Endodermal cell (in vitro differentiated cells): ENCODE measurements at regions not wholly inside any gene's neighbourhood (a gene's known extent, or its start where the extent isn't known, plus 50 kb on each side); places are given as distances from the start of the nearest gene placed in this dataset.

Source experiments
- DNase-seq: peaks from one replicate; pipeline ENCODE4 v3.0.0-alpha.2; 2017
- H3K27ac ChIP-seq: 2 replicates; pipeline ENCODE4 v1.5.1; 2013; ENCODE audit warnings: mild to moderate bottlenecking, low read depth, low read length, moderate library complexity
- H3K27me3 ChIP-seq: 2 replicates; pipeline ENCODE4 v1.6.1; 2013; ENCODE audit warnings: mild to moderate bottlenecking, low read length, moderate library complexity; ENCODE audit not compliant: insufficient read depth, control insufficient read depth, poor library complexity, severe bottlenecking
- H3K36me3 ChIP-seq: 2 replicates; pipeline ENCODE4 v1.7.0; 2013; ENCODE audit warnings: mild to moderate bottlenecking, low read length, moderate library complexity; ENCODE audit not compliant: control insufficient read depth, insufficient read depth
- H3K4me1 ChIP-seq: one replicate; pipeline ENCODE4 v1.7.0; 2013; ENCODE audit warnings: low read length; ENCODE audit not compliant: control insufficient read depth, insufficient read depth
- H3K4me3 ChIP-seq: 2 replicates; pipeline ENCODE4 v1.5.1; 2013; ENCODE audit warnings: mild to moderate bottlenecking, low read length, moderate library complexity
- H3K9ac ChIP-seq: 2 replicates; pipeline ENCODE4 v1.6.1; 2013; ENCODE audit warnings: mild to moderate bottlenecking, low read length, moderate library complexity; ENCODE audit not compliant: poor library complexity, severe bottlenecking; ENCODE audit errors: extremely low read depth
- H3K9me3 ChIP-seq: 2 replicates; pipeline ENCODE4 v1.6.1; 2013; ENCODE audit warnings: mild to moderate bottlenecking, low read length, moderate library complexity; ENCODE audit not compliant: control insufficient read depth
- H3K27ac Mint-ChIP-seq: 2 replicates; pipeline ENCODE4 v1.8.0; 2020; ENCODE audit warnings: mixed read lengths
- H3K27me3 Mint-ChIP-seq: 2 replicates; pipeline ENCODE4 v1.8.0; 2021; ENCODE audit warnings: mild to moderate bottlenecking, mixed read lengths; ENCODE audit not compliant: insufficient read depth
- H3K36me3 Mint-ChIP-seq: 2 replicates; pipeline ENCODE4 v1.8.0; 2020; ENCODE audit warnings: low read depth, mixed read lengths
- H3K4me1 Mint-ChIP-seq: 2 replicates; pipeline ENCODE4 v1.8.0; 2020; ENCODE audit warnings: mixed read lengths
- H3K4me3 Mint-ChIP-seq: 2 replicates; pipeline ENCODE4 v1.8.0; 2020; ENCODE audit warnings: mild to moderate bottlenecking, moderate library complexity, mixed read lengths
- H3K9me3 Mint-ChIP-seq: 2 replicates; pipeline ENCODE4 v1.8.0; 2020; ENCODE audit warnings: mild to moderate bottlenecking, mixed read lengths
- WGBS, 2 experiments: methylation state at CpG; one replicate each; pipeline versions ENCODE4 v1.1.5 to v1.1.7; 2013; ENCODE audit warnings: missing lambda C conversion rate in 2 of 2, mixed read lengths in 1 of 2; ENCODE audit not compliant: insufficient coverage in 1 of 2, insufficient read length in 1 of 2; 5-methylcytosine and 5-hydroxymethylcytosine counted together
- TF ChIP-seq, protein P1 (sequence below): fragments of 200-600 bp; sonication (generic); conservative IDR thresholded peaks from 2 replicates; pipeline ENCODE4 v1.5.0; 2021; ENCODE audit warnings: antibody characterized with exemption, mild to moderate bottlenecking

DNA sequence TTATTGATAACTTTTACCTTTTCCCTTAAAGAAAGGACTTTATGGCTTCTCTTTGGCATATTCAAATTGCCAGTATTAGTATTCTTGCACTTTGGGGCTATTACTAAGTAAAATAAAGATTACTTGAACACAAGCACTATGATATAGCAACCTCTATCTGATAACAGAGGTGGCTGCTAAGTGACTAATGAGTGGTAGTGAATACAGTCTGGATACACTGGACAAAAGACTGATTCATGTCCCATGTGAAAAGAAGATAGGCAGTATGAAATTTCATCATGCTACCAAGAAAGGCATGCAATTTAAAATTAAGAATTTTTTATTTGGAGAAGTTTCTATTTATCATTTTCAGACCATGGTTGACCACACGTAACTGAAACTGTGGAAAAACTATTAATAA lies 399.9 kb downstream of the FSCB start:
- no peaks in the 10 kb centered on the region for H3K27me3 ChIP-seq
- no peaks in the 10 kb centered on the region for H3K4me1 ChIP-seq
- H3K9me3 Mint-ChIP-seq = peaks cover 30% of the 10 kb centered on the region
- DNase-seq = no peak
- H3K36me3 ChIP-seq = no peaks in the 10 kb centered on the region
- TF ChIP-seq, protein P1, sequence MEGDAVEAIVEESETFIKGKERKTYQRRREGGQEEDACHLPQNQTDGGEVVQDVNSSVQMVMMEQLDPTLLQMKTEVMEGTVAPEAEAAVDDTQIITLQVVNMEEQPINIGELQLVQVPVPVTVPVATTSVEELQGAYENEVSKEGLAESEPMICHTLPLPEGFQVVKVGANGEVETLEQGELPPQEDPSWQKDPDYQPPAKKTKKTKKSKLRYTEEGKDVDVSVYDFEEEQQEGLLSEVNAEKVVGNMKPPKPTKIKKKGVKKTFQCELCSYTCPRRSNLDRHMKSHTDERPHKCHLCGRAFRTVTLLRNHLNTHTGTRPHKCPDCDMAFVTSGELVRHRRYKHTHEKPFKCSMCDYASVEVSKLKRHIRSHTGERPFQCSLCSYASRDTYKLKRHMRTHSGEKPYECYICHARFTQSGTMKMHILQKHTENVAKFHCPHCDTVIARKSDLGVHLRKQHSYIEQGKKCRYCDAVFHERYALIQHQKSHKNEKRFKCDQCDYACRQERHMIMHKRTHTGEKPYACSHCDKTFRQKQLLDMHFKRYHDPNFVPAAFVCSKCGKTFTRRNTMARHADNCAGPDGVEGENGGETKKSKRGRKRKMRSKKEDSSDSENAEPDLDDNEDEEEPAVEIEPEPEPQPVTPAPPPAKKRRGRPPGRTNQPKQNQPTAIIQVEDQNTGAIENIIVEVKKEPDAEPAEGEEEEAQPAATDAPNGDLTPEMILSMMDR = no peak
- H3K27ac Mint-ChIP-seq = no peak overlapping the region
- WGBS, 2 experiments = 80 to 100% methylated on average over 1 of the region's 1 CpG
- no peak overlapping the region for H3K9ac ChIP-seq
- no peak overlapping the region for H3K4me3 ChIP-seq
- H3K36me3 Mint-ChIP-seq = no peaks in the 10 kb centered on the region
- H3K4me1 Mint-ChIP-seq = no peaks in the 10 kb centered on the region
- peaks cover 11% of the 10 kb centered on the region for H3K9me3 ChIP-seq
- H3K27ac ChIP-seq = no peak overlapping the region
- H3K27me3 Mint-ChIP-seq = no peaks in the 10 kb centered on the region
- H3K4me3 Mint-ChIP-seq = no peak overlapping the region

DNA sequence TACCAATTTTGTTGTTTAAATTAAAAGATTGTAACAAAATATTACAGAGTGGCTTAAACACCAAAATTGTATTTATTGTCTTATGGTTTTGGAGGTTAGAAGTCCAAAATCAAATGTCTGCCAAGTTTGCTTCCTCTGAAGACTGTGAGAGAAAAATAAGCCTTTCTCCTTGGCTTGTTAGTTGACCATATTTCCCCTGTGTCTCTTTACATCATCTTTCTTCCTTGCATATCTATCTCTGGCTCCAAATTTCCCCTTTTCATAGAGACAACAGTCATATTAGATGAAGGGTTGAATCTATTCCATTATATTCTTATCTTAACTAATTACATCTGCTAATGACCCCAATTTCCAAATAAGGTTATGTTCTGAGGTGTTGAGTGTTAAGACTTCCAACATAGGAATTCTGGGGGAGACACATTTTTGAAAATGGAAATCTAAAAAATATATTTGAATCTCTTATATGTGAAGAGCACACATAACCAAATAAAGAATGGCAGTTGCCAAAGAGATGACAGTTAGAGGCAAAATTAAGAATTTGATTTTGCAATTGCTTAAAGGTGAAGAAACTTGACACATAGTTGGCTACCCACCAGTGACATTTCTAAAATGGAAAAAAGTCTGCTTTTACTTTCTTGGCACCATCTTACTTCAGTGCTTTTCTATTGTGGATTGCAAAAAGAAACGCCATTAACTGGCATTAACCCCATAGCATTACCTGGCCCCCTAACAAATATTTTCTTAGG lies 407.2 kb downstream of the FSCB start:
- H3K27me3 Mint-ChIP-seq = no peaks in the 10 kb centered on the region

DNA sequence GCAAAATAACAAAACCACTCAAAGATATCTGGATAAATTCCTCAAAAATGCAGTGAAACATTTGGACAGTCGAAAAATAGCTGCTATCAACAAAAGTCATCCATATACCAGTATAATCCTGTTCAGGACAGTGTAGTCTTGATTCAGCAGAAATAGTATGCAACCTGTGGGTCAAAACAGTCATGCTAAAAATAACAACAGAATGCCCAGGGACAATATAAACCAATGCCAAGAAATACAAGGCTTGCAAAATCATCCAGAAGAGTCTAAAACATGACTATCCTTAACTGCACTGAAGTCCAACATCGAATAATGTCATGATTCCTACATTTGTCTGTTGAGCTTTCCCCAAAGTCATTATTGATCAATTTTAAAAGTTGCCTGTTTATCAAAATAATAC lies 425.9 kb downstream of the FSCB start:
- no peaks in the 10 kb centered on the region for H3K27me3 Mint-ChIP-seq
- WGBS, 2 experiments = 82 to 91% methylated on average over 2 of the region's 2 CpGs

More for the DNA sequence above, 407.2 kb downstream of the FSCB start:
- H3K36me3 ChIP-seq = no peaks in the 10 kb centered on the region
- H3K9me3 ChIP-seq = no peaks in the 10 kb centered on the region
- no peak overlapping the region for H3K9ac ChIP-seq
- H3K4me3 ChIP-seq = no peak overlapping the region
- no peaks in the 10 kb centered on the region for H3K9me3 Mint-ChIP-seq
- H3K4me1 ChIP-seq = no peaks in the 10 kb centered on the region
- no peaks in the 10 kb centered on the region for H3K4me1 Mint-ChIP-seq
- H3K27ac ChIP-seq = no peak overlapping the region
- no peak overlapping the region for H3K27ac Mint-ChIP-seq
- 97 to 100% methylated on average over 1 of the region's 1 CpG for WGBS, 2 experiments
- no peak for DNase-seq
- no peaks in the 10 kb centered on the region for H3K27me3 ChIP-seq
- TF ChIP-seq, protein P1 = no peak
- no peak overlapping the region for H3K4me3 Mint-ChIP-seq
- no peaks in the 10 kb centered on the region for H3K36me3 Mint-ChIP-seq

More for the DNA sequence above, 425.9 kb downstream of the FSCB start:
- Mint-ChIP-seq H3K36me3 (no peaks in the 10 kb centered on the region), H3K27ac (no peak overlapping the region), H3K4me3 (no peak overlapping the region), H3K9me3 (peaks cover 3% of the 10 kb centered on the region), H3K4me1 (no peaks in the 10 kb centered on the region)
- H3K27ac ChIP-seq = no peak overlapping the region
- no peaks in the 10 kb centered on the region for H3K4me1 ChIP-seq
- H3K9me3 ChIP-seq = no peaks in the 10 kb centered on the region
- no peaks in the 10 kb centered on the region for H3K27me3 ChIP-seq
- no peaks in the 10 kb centered on the region for H3K36me3 ChIP-seq
- TF ChIP-seq, protein P1 = no peak
- H3K4me3 ChIP-seq = no peak overlapping the region
- no peak overlapping the region for H3K9ac ChIP-seq
- DNase-seq = no peak
